Panc1 (cell line): ENCODE measurements at regions not wholly inside any gene's neighbourhood (a gene's known extent, or its start where the extent isn't known, plus 50 kb on each side); places are given as distances from the start of the nearest gene placed in this dataset.
"Not testable (repeated sequence)": the region's sequence is repeated elsewhere in the genome, so short reads cannot be mapped to it uniquely, and the experiment has no call there.

Experiments
- POLR2AphosphoS5 ChIP-seq: IDR thresholded peaks from 2 replicates; pipeline ENCODE4 v1.6.1; 2012; ENCODE audit warnings: mild to moderate bottlenecking, low read depth, low read length, moderate library complexity
- TF ChIP-seq, protein P1 (sequence below): fragments of 450-650 bp; IDR thresholded peaks from 2 replicates; pipeline ENCODE4 v1.5.1; 2017; ENCODE audit warnings: mild to moderate bottlenecking

DNA sequence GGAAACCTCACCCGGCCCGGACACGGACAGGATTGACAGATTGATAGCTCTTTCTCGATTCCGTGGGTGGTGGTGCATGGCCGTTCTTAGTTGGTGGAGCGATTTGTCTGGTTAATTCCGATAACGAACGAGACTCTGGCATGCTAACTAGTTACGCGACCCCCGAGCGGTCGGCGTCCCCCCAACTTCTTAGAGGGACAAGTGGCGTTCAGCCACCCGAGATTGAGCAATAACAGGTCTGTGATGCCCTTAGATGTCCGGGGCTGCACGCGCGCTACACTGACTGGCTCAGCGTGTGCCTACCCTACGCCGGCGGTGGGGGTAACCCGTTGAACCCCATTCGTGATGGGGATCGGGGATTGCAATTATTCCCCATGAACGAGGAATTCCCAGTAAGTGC lies 2266.3 kb upstream of the TPTE start:
- TF ChIP-seq, protein P1, sequence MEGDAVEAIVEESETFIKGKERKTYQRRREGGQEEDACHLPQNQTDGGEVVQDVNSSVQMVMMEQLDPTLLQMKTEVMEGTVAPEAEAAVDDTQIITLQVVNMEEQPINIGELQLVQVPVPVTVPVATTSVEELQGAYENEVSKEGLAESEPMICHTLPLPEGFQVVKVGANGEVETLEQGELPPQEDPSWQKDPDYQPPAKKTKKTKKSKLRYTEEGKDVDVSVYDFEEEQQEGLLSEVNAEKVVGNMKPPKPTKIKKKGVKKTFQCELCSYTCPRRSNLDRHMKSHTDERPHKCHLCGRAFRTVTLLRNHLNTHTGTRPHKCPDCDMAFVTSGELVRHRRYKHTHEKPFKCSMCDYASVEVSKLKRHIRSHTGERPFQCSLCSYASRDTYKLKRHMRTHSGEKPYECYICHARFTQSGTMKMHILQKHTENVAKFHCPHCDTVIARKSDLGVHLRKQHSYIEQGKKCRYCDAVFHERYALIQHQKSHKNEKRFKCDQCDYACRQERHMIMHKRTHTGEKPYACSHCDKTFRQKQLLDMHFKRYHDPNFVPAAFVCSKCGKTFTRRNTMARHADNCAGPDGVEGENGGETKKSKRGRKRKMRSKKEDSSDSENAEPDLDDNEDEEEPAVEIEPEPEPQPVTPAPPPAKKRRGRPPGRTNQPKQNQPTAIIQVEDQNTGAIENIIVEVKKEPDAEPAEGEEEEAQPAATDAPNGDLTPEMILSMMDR = not testable (repeated sequence)
- not testable (repeated sequence) for TF ChIP-seq POLR2AphosphoS5
